ENCODE measurements at regions not wholly inside any gene's neighbourhood (a gene's known extent, or its start where the extent isn't known, plus 50 kb on each side); places are given as distances from the start of the nearest gene placed in this dataset.
A peak's percentile ranks its signal among the peaks of the same experiment; 100 is the strongest.

- H3K9me3 ChIP-seq (ENCODE audit: control insufficient read depth, low read length) = no peaks in the 10 kb centered on the region
- no peak overlapping the region for H3K4me3 ChIP-seq (ENCODE audit: insufficient read depth in 1 of 2, low read depth in 1 of 2, low read length in 2 of 2)
- H2BK12ac ChIP-seq (ENCODE audit: low read length in 2 of 2) = no peak overlapping the region
- DNase-seq = peak; percentile 40
- no peak overlapping the region for H3K14ac ChIP-seq (ENCODE audit: low read length in 2 of 2)
- H3K36me3 ChIP-seq (ENCODE audit: control insufficient read depth in 1 of 2, insufficient read depth in 2 of 2, low read depth in 1 of 2, low read length in 2 of 2) = no peaks in the 10 kb centered on the region
- 56% methylated on average over 4 of the region's 4 CpGs for WGBS
- no peak overlapping the region for H2BK5ac ChIP-seq (ENCODE audit: low read depth, low read length, poor library complexity, severe bottlenecking)
- H3K27ac ChIP-seq (ENCODE audit: low read length, poor library complexity, severe bottlenecking) = no peak overlapping the region
- H3K79me1 ChIP-seq (replicated peaks; ENCODE audit: low read length, poor library complexity, severe bottlenecking) = no peaks in the 10 kb centered on the region
- no peaks in the 10 kb centered on the region for H3K27me3 ChIP-seq (ENCODE audit: control insufficient read depth in 1 of 2, insufficient read depth in 1 of 2, low read length in 2 of 2)
- no peak overlapping the region for H2BK120ac ChIP-seq (ENCODE audit: low read depth, low read length)
- no peak overlapping the region for H3K4ac ChIP-seq (ENCODE audit: low read depth in 1 of 2, low read length in 2 of 2)
- H2AFZ ChIP-seq (ENCODE audit: low read depth, low read length) = no peak overlapping the region
- H2AK5ac ChIP-seq (ENCODE audit: low read length, severe bottlenecking) = no peak overlapping the region
- H4K91ac ChIP-seq (ENCODE audit: low read length) = no peak overlapping the region
- peak overlapping the region in 1 of 2 experiments; percentile 39 for H3K18ac ChIP-seq (ENCODE audit: low read depth in 1 of 2, low read length in 2 of 2)
- H2BK15ac ChIP-seq (ENCODE audit: low read depth, poor library complexity, severe bottlenecking) = no peak overlapping the region
- H4K8ac ChIP-seq (ENCODE audit: low read length) = no peak overlapping the region
- H3K9ac ChIP-seq (ENCODE audit: low read length) = no peak overlapping the region
- no peak overlapping the region for H3K23ac ChIP-seq (ENCODE audit: low read length in 2 of 2)
- H3K4me1 ChIP-seq (ENCODE audit: control insufficient read depth, insufficient read depth, low read depth, low read length) = peaks cover 2% of the 10 kb centered on the region
- no peak overlapping the region for H3K4me2 ChIP-seq (ENCODE audit: low read length, poor library complexity, severe bottlenecking)
Observed at GRCh38 chr1:79355090-79355489, 348.6 kb upstream of the ADGRL4 start.

- H2BK12ac ChIP-seq (ENCODE audit: low read length in 2 of 2) = no peak overlapping the region
- no peaks in the 10 kb centered on the region for H3K36me3 ChIP-seq (ENCODE audit: control insufficient read depth in 1 of 2, insufficient read depth in 2 of 2, low read depth in 1 of 2, low read length in 2 of 2)
- no peak overlapping the region for H3K4me2 ChIP-seq (ENCODE audit: low read length, poor library complexity, severe bottlenecking)
- H2BK5ac ChIP-seq (ENCODE audit: low read depth, low read length, poor library complexity, severe bottlenecking) = no peak overlapping the region
- H3K4ac ChIP-seq (ENCODE audit: low read depth in 1 of 2, low read length in 2 of 2) = no peak overlapping the region
- no peak overlapping the region for H3K4me3 ChIP-seq (ENCODE audit: insufficient read depth in 1 of 2, low read depth in 1 of 2, low read length in 2 of 2)
- no peak overlapping the region for H3K18ac ChIP-seq (ENCODE audit: low read depth in 1 of 2, low read length in 2 of 2)
- DNase-seq = peak; percentile 47
- no peak overlapping the region for H2BK15ac ChIP-seq (ENCODE audit: low read depth, poor library complexity, severe bottlenecking)
- no peak overlapping the region for H2BK120ac ChIP-seq (ENCODE audit: low read depth, low read length)
- H3K9ac ChIP-seq (ENCODE audit: low read length) = no peak overlapping the region
- 61% methylated on average over 4 of the region's 4 CpGs for WGBS
- no peak overlapping the region for H4K8ac ChIP-seq (ENCODE audit: low read length)
- no peak overlapping the region for H3K14ac ChIP-seq (ENCODE audit: low read length in 2 of 2)
- no peaks in the 10 kb centered on the region for H3K9me3 ChIP-seq (ENCODE audit: control insufficient read depth, low read length)
- H3K4me1 ChIP-seq (ENCODE audit: control insufficient read depth, insufficient read depth, low read depth, low read length) = peaks cover 2% of the 10 kb centered on the region
- no peak overlapping the region for H3K23ac ChIP-seq (ENCODE audit: low read length in 2 of 2)
- no peaks in the 10 kb centered on the region for H3K27me3 ChIP-seq (ENCODE audit: control insufficient read depth in 1 of 2, insufficient read depth in 1 of 2, low read length in 2 of 2)
- H2AK5ac ChIP-seq (ENCODE audit: low read length, severe bottlenecking) = no peak overlapping the region
- H4K91ac ChIP-seq (ENCODE audit: low read length) = no peak overlapping the region
- no peaks in the 10 kb centered on the region for H3K79me1 ChIP-seq (replicated peaks; ENCODE audit: low read length, poor library complexity, severe bottlenecking)
- no peak overlapping the region for H2AFZ ChIP-seq (ENCODE audit: low read depth, low read length)
- H3K27ac ChIP-seq (ENCODE audit: low read length, poor library complexity, severe bottlenecking) = no peak overlapping the region
Observed at GRCh38 chr1:79353224-79353623, 346.7 kb upstream of the ADGRL4 start.

- H2BK12ac ChIP-seq (ENCODE audit: low read length in 2 of 2) = no peak overlapping the region
Observed at GRCh38 chr1:79326875-79327274, 320.3 kb upstream of the ADGRL4 start.

GRCh38 chr1:79325705-79326104 is 319.2 kb upstream of the ADGRL4 start:
- Histone ChIP-seq H3K4me1 (ENCODE audit: control insufficient read depth, insufficient read depth, low read depth, low read length) (no peaks in the 10 kb centered on the region), H4K91ac (ENCODE audit: low read length) (no peak overlapping the region), H3K36me3 (ENCODE audit: control insufficient read depth in 1 of 2, insufficient read depth in 2 of 2, low read depth in 1 of 2, low read length in 2 of 2) (no peaks in the 10 kb centered on the region), H3K23ac (ENCODE audit: low read length in 2 of 2) (no peak overlapping the region), H3K9ac (ENCODE audit: low read length) (no peak overlapping the region), H3K4me2 (ENCODE audit: low read length, poor library complexity, severe bottlenecking) (no peak overlapping the region), H3K27ac (ENCODE audit: low read length, poor library complexity, severe bottlenecking) (no peak overlapping the region), H3K4me3 (ENCODE audit: insufficient read depth in 1 of 2, low read depth in 1 of 2, low read length in 2 of 2) (no peak overlapping the region), H3K9me3 (ENCODE audit: control insufficient read depth, low read length) (peaks cover 24% of the 10 kb centered on the region), H2BK120ac (ENCODE audit: low read depth, low read length) (no peak overlapping the region), H2AK5ac (ENCODE audit: low read length, severe bottlenecking) (no peak overlapping the region), H2AFZ (ENCODE audit: low read depth, low read length) (no peak overlapping the region), H3K18ac (ENCODE audit: low read depth in 1 of 2, low read length in 2 of 2) (no peak overlapping the region), H3K27me3 (ENCODE audit: control insufficient read depth in 1 of 2, insufficient read depth in 1 of 2, low read length in 2 of 2) (no peaks in the 10 kb centered on the region), H4K8ac (ENCODE audit: low read length) (no peak overlapping the region), H3K79me1 (replicated peaks; ENCODE audit: low read length, poor library complexity, severe bottlenecking) (no peaks in the 10 kb centered on the region), H2BK5ac (ENCODE audit: low read depth, low read length, poor library complexity, severe bottlenecking) (no peak overlapping the region), H3K14ac (ENCODE audit: low read length in 2 of 2) (no peak overlapping the region), H3K4ac (ENCODE audit: low read depth in 1 of 2, low read length in 2 of 2) (no peak overlapping the region), H2BK12ac (ENCODE audit: low read length in 2 of 2) (no peak overlapping the region), H2BK15ac (ENCODE audit: low read depth, poor library complexity, severe bottlenecking) (no peak overlapping the region)
- peak; percentile 7 for DNase-seq

More at GRCh38 chr1:79326875-79327274, 320.3 kb upstream of the ADGRL4 start:
- H3K18ac ChIP-seq (ENCODE audit: low read depth in 1 of 2, low read length in 2 of 2) = no peak overlapping the region
- no peak overlapping the region for H2AFZ ChIP-seq (ENCODE audit: low read depth, low read length)
- no peaks in the 10 kb centered on the region for H3K79me1 ChIP-seq (replicated peaks; ENCODE audit: low read length, poor library complexity, severe bottlenecking)
- no peak overlapping the region for H3K14ac ChIP-seq (ENCODE audit: low read length in 2 of 2)
- no peak for DNase-seq
- H3K9me3 ChIP-seq (ENCODE audit: control insufficient read depth, low read length) = peaks cover 24% of the 10 kb centered on the region
- no peak overlapping the region for H2BK5ac ChIP-seq (ENCODE audit: low read depth, low read length, poor library complexity, severe bottlenecking)
- H3K27me3 ChIP-seq (ENCODE audit: control insufficient read depth in 1 of 2, insufficient read depth in 1 of 2, low read length in 2 of 2) = no peaks in the 10 kb centered on the region
- H3K4me1 ChIP-seq (ENCODE audit: control insufficient read depth, insufficient read depth, low read depth, low read length) = no peaks in the 10 kb centered on the region
- H3K4me2 ChIP-seq (ENCODE audit: low read length, poor library complexity, severe bottlenecking) = no peak overlapping the region
- H3K36me3 ChIP-seq (ENCODE audit: control insufficient read depth in 1 of 2, insufficient read depth in 2 of 2, low read depth in 1 of 2, low read length in 2 of 2) = no peaks in the 10 kb centered on the region
- 100% methylated on average over 3 of the region's 3 CpGs for WGBS
- no peak overlapping the region for H2AK5ac ChIP-seq (ENCODE audit: low read length, severe bottlenecking)
- no peak overlapping the region for H3K27ac ChIP-seq (ENCODE audit: low read length, poor library complexity, severe bottlenecking)
- H4K91ac ChIP-seq (ENCODE audit: low read length) = no peak overlapping the region
- no peak overlapping the region for H2BK15ac ChIP-seq (ENCODE audit: low read depth, poor library complexity, severe bottlenecking)
- H2BK120ac ChIP-seq (ENCODE audit: low read depth, low read length) = no peak overlapping the region
- H3K4me3 ChIP-seq (ENCODE audit: insufficient read depth in 1 of 2, low read depth in 1 of 2, low read length in 2 of 2) = no peak overlapping the region
- no peak overlapping the region for H4K8ac ChIP-seq (ENCODE audit: low read length)
- no peak overlapping the region for H3K9ac ChIP-seq (ENCODE audit: low read length)
- no peak overlapping the region for H3K4ac ChIP-seq (ENCODE audit: low read depth in 1 of 2, low read length in 2 of 2)
- no peak overlapping the region for H3K23ac ChIP-seq (ENCODE audit: low read length in 2 of 2)

Measured in mesenchymal stem cell (in vitro differentiated cells and primary cell).